AG09309 (cell line): ENCODE measurements at regions not wholly inside any gene's neighbourhood (a gene's known extent, or its start where the extent isn't known, plus 50 kb on each side); places are given as distances from the start of the nearest gene placed in this dataset.
"Not testable (repeated sequence)": the region's sequence is repeated elsewhere in the genome, so short reads cannot be mapped to it uniquely, and the experiment has no call there.

Experiments used
- DNase-seq: peaks from one replicate; pipeline ENCODE4 v3.0.0-alpha.2; 2010; ENCODE audit warnings: low read depth
- H3K4me3 ChIP-seq: 2 replicates; pipeline ENCODE4 v1.5.1; 2011; ENCODE audit warnings: mild to moderate bottlenecking, low read depth, low read length, moderate library complexity; ENCODE audit not compliant: control insufficient read depth
- TF ChIP-seq, protein P1 (sequence below): IDR thresholded peaks from 2 replicates; pipeline ENCODE4 v1.5.1; 2011; ENCODE audit warnings: mild to moderate bottlenecking, low read depth, low read length, inconsistent platforms; ENCODE audit not compliant: insufficient read depth, control insufficient read depth; ENCODE audit errors: missing control alignments

DNA sequence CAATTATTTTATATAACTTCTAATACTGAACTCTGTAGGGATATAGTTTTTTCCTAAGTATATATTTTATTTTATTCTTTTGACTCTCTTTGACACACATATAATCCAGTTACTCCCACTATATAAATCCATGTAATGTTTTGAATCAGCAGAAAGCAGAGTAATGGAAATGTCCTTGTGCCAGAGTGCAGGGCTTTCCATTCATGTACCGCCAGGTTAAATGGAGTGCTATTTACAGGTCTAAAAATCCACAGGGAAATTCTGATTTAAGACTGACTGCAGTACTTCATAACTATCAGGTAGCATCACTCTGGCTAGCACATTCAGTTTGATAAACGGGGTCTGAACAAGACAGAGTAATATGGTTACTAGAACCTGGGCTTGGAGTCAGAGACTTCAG, 626.8 kb downstream of the COL12A1 start:
- no peak for DNase-seq
- TF ChIP-seq, protein P1, sequence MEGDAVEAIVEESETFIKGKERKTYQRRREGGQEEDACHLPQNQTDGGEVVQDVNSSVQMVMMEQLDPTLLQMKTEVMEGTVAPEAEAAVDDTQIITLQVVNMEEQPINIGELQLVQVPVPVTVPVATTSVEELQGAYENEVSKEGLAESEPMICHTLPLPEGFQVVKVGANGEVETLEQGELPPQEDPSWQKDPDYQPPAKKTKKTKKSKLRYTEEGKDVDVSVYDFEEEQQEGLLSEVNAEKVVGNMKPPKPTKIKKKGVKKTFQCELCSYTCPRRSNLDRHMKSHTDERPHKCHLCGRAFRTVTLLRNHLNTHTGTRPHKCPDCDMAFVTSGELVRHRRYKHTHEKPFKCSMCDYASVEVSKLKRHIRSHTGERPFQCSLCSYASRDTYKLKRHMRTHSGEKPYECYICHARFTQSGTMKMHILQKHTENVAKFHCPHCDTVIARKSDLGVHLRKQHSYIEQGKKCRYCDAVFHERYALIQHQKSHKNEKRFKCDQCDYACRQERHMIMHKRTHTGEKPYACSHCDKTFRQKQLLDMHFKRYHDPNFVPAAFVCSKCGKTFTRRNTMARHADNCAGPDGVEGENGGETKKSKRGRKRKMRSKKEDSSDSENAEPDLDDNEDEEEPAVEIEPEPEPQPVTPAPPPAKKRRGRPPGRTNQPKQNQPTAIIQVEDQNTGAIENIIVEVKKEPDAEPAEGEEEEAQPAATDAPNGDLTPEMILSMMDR: no peak
- H3K4me3 ChIP-seq: no peak overlapping the region

DNA sequence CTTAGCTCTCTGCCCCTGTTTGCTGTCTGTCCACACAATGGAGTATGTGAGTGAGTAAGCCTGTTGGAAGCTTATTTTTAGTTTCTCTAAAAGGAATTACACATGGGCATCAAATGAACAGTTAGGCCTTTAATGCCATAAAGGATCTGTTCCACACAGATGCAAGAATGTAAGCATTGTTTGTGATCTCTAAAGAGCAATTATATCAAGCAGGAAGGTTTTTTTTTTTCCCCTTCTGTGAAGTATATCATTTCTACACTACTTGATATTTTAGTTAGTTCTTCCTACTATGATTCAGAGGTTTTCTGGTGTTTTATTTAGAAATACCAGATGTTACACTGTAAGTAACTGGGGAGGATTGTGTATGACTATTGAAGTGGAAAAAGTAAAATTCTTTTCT, 627.5 kb downstream of the COL12A1 start:
- no peak overlapping the region for H3K4me3 ChIP-seq
- TF ChIP-seq, protein P1: no peak
- peak; percentile 79 for DNase-seq

DNA sequence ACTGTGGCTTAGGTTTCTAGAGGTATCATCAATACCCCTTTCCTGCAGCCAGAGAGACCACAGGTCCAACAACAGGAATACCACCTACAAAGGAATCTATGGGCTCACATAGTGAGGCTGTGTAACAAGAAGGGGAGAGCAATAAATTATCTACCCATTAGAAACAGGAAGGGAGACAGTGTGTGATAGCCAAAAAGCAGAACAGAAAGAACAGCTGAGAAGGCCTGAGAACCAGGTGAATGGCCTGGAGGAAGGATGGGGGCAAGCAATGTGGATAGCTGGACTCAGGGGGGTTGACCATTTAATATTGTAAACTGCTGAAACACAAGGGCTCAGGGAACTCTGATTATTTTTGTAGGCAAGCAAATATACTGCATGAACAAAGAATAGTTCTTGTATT, 628.2 kb downstream of the COL12A1 start:
- DNase-seq: no peak
- no peak overlapping the region for H3K4me3 ChIP-seq
- TF ChIP-seq, protein P1: no peak

DNA sequence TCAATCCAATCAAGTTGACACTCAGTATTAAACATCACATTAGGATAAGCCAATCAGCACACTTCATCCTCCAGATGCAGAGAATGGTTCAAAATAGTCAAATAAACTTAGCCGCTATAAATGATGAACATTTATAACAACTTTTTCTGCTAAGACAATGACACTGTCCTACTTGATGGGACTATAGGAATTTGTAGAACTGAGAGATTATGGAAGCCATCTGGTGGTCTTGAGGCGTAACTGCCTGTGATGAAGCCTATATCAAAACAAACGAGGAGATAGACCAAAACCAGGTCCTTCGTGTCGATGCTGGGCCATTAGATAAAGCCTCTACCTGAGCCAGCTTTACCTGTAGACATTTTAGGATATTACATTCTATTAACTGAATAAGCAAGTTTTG, 631.1 kb downstream of the COL12A1 start:
- H3K4me3 ChIP-seq: no peak overlapping the region
- no peak for DNase-seq
- TF ChIP-seq, protein P1: peak; percentile 40

DNA sequence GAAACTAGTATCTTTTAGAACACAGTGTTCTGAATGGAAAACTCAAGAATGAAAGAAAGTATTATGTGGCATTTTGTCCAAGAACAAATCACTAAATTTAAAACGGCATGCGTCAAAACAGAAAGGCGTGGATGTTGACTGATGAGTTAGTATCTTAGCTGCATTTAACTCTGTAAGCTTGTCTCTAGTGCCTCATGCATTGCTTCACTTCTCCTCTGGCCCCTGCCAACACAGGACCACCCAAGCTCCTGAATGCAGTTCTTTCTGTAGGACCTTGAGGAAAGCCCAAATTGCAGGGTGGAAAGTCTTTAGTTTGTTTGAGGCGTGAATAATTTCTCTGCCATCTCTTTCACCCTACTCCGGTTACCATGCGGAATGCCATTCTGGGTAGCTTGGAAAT, 632.2 kb downstream of the COL12A1 start:
- H3K4me3 ChIP-seq: no peak overlapping the region
- TF ChIP-seq, protein P1: no peak
- DNase-seq: no peak

DNA sequence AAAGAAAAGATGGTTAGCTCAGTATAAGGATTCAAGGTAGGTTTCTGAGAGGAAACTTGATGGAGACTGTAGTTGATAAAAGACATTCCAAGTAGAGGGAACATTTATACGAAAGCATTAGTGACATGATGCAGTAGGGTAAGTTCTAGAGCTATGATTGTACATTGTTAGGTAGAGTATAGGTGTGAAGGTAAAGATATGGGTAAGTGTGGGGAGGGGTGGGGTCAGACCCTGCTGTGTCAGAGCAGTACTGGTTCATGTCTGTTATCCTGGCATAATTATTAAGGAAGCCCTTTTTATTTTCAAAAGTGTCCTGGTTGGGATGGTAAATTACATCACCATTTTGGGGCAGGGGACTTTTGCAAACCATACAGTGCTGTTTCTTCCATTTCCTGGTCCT, 635.8 kb downstream of the COL12A1 start:
- TF ChIP-seq, protein P1: no peak
- no peak overlapping the region for H3K4me3 ChIP-seq
- DNase-seq: no peak

DNA sequence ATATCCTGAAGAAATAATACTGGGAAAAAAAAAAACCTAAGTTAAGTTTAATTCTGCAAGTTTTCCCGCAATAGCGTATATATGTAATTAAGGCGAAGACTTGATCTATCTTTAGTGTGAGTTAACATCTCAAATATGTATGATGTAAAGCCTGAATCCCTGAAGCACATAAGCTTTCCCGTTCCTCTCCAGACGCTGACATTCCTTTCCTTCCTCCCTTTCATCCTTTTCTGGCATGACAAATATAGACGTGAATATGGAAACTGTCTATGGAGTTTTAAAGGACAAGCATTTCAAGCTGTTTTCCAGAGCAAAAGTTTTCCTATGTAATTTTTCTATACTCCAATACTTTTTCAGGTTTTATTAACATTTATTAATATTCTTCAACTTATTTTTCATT, 637.0 kb downstream of the COL12A1 start:
- DNase-seq: no peak
- H3K4me3 ChIP-seq: no peak overlapping the region
- TF ChIP-seq, protein P1: no peak

DNA sequence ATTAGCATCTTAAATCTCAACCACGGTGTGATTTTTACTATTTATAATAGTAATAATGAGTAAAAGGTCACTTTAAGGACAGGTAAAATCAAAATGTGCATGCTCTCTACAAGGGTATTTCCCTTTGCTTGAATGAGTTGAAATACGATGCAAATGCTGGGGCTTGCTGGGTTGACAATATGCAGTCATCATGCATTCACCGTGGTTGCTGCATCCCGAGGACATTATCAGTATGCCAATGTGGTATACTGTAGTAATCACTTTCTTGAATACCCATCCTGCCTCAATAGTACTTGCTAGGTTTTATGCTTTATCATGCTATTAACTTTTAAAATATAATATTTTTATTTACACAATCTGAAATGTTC, 637.9 kb downstream of the COL12A1 start:
- not testable (repeated sequence) for DNase-seq, H3K4me3 ChIP-seq
